HEK293 (cell line): ENCODE measurements at regions not wholly inside any gene's neighbourhood (a gene's known extent, or its start where the extent isn't known, plus 50 kb on each side); places are given as distances from the start of the nearest gene placed in this dataset.

ENCODE experiments used
- CTCF ChIP-seq: fragments of 450-650 bp; formaldehyde crosslinking; IDR thresholded peaks from 2 replicates; pipeline ENCODE4 v1.5.1; 2016; ENCODE audit warnings: missing biosample characterization, missing genetic modification characterization
- MEIS1 ChIP-seq: sonication (generic); formaldehyde crosslinking; IDR thresholded peaks from 2 replicates; pipeline ENCODE4 v1.8.1; 2022; ENCODE audit warnings: missing genetic modification reagents, mild to moderate bottlenecking, borderline replicate concordance
- ZNF146 ChIP-seq: fragments of 450-650 bp; formaldehyde crosslinking; IDR thresholded peaks from 2 replicates; pipeline ENCODE4 v1.5.1; 2016; ENCODE audit warnings: missing biosample characterization, missing genetic modification characterization
- ZNF530 ChIP-seq: fragments of 450-650 bp; formaldehyde crosslinking; IDR thresholded peaks from 2 replicates; pipeline ENCODE4 v1.5.1; 2016; ENCODE audit warnings: low read depth, missing biosample characterization, missing genetic modification characterization
- ZNF792 ChIP-seq: fragments of 450-650 bp; formaldehyde crosslinking; IDR thresholded peaks from 2 replicates; pipeline ENCODE4 v1.5.1; 2016; ENCODE audit warnings: missing biosample characterization, missing genetic modification characterization
- TF ChIP-seq, protein P1 (sequence below): fragments of 450-650 bp; formaldehyde crosslinking; IDR thresholded peaks from 2 replicates; pipeline ENCODE4 v1.5.1; 2016; ENCODE audit warnings: missing biosample characterization, missing genetic modification characterization
- TF ChIP-seq, protein P2 (sequence below): fragments of 450-650 bp; IDR thresholded peaks from 2 replicates; pipeline ENCODE4 v1.5.1; 2018; ENCODE audit warnings: missing biosample characterization, mild to moderate bottlenecking, missing genetic modification characterization

GRCh38 chr9:7975336-7975735, 175.8 kb upstream of the DMAC1 start:
- TF ChIP-seq MEIS1 (CRISPR knock-in tag) = no peak
- TF ChIP-seq, protein P1, sequence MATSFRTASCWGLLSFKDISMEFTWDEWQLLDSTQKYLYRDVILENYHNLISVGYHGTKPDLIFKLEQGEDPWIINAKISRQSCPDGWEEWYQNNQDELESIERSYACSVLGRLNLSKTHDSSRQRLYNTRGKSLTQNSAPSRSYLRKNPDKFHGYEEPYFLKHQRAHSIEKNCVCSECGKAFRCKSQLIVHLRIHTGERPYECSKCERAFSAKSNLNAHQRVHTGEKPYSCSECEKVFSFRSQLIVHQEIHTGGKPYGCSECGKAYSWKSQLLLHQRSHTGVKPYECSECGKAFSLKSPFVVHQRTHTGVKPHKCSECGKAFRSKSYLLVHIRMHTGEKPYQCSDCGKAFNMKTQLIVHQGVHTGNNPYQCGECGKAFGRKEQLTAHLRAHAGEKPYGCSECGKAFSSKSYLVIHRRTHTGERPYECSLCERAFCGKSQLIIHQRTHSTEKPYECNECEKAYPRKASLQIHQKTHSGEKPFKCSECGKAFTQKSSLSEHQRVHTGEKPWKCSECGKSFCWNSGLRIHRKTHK (tag by site-specific recombination) = no peak
- no peak for TF ChIP-seq ZNF530 (tag by site-specific recombination)
- TF ChIP-seq, protein P2, sequence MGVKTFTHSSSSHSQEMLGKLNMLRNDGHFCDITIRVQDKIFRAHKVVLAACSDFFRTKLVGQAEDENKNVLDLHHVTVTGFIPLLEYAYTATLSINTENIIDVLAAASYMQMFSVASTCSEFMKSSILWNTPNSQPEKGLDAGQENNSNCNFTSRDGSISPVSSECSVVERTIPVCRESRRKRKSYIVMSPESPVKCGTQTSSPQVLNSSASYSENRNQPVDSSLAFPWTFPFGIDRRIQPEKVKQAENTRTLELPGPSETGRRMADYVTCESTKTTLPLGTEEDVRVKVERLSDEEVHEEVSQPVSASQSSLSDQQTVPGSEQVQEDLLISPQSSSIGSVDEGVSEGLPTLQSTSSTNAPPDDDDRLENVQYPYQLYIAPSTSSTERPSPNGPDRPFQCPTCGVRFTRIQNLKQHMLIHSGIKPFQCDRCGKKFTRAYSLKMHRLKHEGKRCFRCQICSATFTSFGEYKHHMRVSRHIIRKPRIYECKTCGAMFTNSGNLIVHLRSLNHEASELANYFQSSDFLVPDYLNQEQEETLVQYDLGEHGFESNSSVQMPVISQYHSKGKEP (tag by site-specific recombination) = no peak
- TF ChIP-seq CTCF (tag by site-specific recombination) = no peak
- TF ChIP-seq ZNF146 (tag by site-specific recombination) = no peak
- TF ChIP-seq ZNF792 (tag by site-specific recombination) = no peak
